Keratinocyte (primary cell): ENCODE measurements at regions not wholly inside any gene's neighbourhood (a gene's known extent, or its start where the extent isn't known, plus 50 kb on each side); places are given as distances from the start of the nearest gene placed in this dataset.

ENCODE experiments used
- DNase-seq: peaks from one replicate; pipeline ENCODE4 v3.0.0-alpha.2; 2011; ENCODE audit warnings: low read depth, missing footprints, low spot score
- FAIRE-seq: peaks from 2 replicates; lab custom pipeline; 2011; peaks lifted over from hg19 to GRCh38; lab: Jason Lieb, UNC
- H2AFZ ChIP-seq: 2 replicates; pipeline ENCODE4 v1.6.0; 2012; ENCODE audit warnings: low read length, control low read depth, inconsistent platforms; ENCODE audit not compliant: control insufficient read depth
- H3K27ac ChIP-seq: 2 replicates; pipeline ENCODE4 v1.5.1; 2011; ENCODE audit warnings: low read length; ENCODE audit not compliant: control insufficient read depth, insufficient read depth
- H3K27me3 ChIP-seq: 3 replicates; pipeline ENCODE4 v1.6.0; 2011; ENCODE audit warnings: low read length; ENCODE audit not compliant: control insufficient read depth, insufficient read depth; ENCODE audit errors: extremely low read depth
- H3K36me3 ChIP-seq, 2 experiments: 2 replicates in 1 of 2; 3 replicates in 1 of 2; pipeline ENCODE4 v1.5.1; 2011; ENCODE audit warnings: low read length in 2 of 2, mild to moderate bottlenecking in 1 of 2; ENCODE audit not compliant: control insufficient read depth in 2 of 2, insufficient read depth in 2 of 2; ENCODE audit errors: extremely low read depth in 1 of 2
- H3K4me1 ChIP-seq: 3 replicates; pipeline ENCODE4 v1.5.1; 2011; ENCODE audit warnings: low read length; ENCODE audit not compliant: control insufficient read depth, insufficient read depth; ENCODE audit errors: extremely low read depth
- H3K4me2 ChIP-seq: 3 replicates; pipeline ENCODE4 v1.6.0; 2011; ENCODE audit warnings: low read depth, low read length; ENCODE audit not compliant: control insufficient read depth, insufficient read depth; ENCODE audit errors: extremely low read depth
- H3K4me3 ChIP-seq, 3 experiments: fragments of 200-600 bp in 1 of 3; sonication (generic) in 1 of 3; 2 replicates in 2 of 3; 3 replicates in 1 of 3; pipeline ENCODE4 v1.5.1; 2011 to 2016; ENCODE audit warnings: low read length in 3 of 3, mild to moderate bottlenecking in 3 of 3, control low read depth in 2 of 3, inconsistent platforms in 1 of 3, low read depth in 1 of 3, mixed read lengths in 1 of 3, mixed run types in 1 of 3, moderate library complexity in 1 of 3; ENCODE audit not compliant: control insufficient read depth in 2 of 3, insufficient read depth in 2 of 3; ENCODE audit errors: extremely low read depth in 1 of 3
- H3K79me2 ChIP-seq: 2 replicates; pipeline ENCODE4 v1.6.0; 2012; ENCODE audit warnings: low read length; ENCODE audit not compliant: control insufficient read depth, insufficient read depth
- H3K9ac ChIP-seq: 3 replicates; pipeline ENCODE4 v1.6.0; 2011; ENCODE audit warnings: low read length; ENCODE audit not compliant: control insufficient read depth, insufficient read depth; ENCODE audit errors: extremely low read depth
- H3K9me1 ChIP-seq: 3 replicates; pipeline ENCODE4 v1.6.0; 2011; ENCODE audit warnings: low read length; ENCODE audit not compliant: control insufficient read depth, insufficient read depth; ENCODE audit errors: extremely low read depth
- H3K9me3 ChIP-seq: 2 replicates; pipeline ENCODE4 v1.5.1; 2012; ENCODE audit warnings: low read depth, low read length; ENCODE audit not compliant: control insufficient read depth
- H4K20me1 ChIP-seq: 3 replicates; pipeline ENCODE4 v1.6.0; 2011; ENCODE audit warnings: low read length; ENCODE audit not compliant: control insufficient read depth, insufficient read depth; ENCODE audit errors: extremely low read depth
- CTCF ChIP-seq, 3 experiments: IDR thresholded peaks in 1 of 3; conservative IDR thresholded peaks in 1 of 3; optimal IDR thresholded peaks in 1 of 3; 2 replicates in 2 of 3; 3 replicates in 1 of 3; pipeline versions ENCODE3 to v1.5.1; 2011; ENCODE audit warnings: low read length in 3 of 3, mild to moderate bottlenecking in 3 of 3, moderate library complexity in 2 of 3, control low read depth in 1 of 3, inconsistent platforms in 1 of 3; ENCODE audit not compliant: insufficient read depth in 2 of 3; ENCODE audit errors: extremely low read depth in 1 of 3
- EZH2 ChIP-seq: IDR thresholded peaks from one replicate; pipeline ENCODE4 v1.6.1; 2012; ENCODE audit warnings: inconsistent platforms, mild to moderate bottlenecking, low read length, moderate library complexity
- dilution Hi-C: fragments of 300-500 bp; cut with MboI; formaldehyde crosslinking; loops from one replicate; pipeline ENCODE4 v1.7.0; 2020; ENCODE audit warnings: low sequenced_read_pairs; ENCODE audit not compliant: extremely low pct_ligation_motif_present

GRCh38 chrX:95435198-95435597, 1249.4 kb upstream of the DIAPH2 start:
- Histone ChIP-seq H3K79me2 (no peaks in the 10 kb centered on the region), H3K36me3 (no peaks in the 10 kb centered on the region), H3K4me3 (no peak overlapping the region), H3K9me3 (no peaks in the 10 kb centered on the region), H3K27ac (no peak overlapping the region), H3K4me1 (no peaks in the 10 kb centered on the region), H4K20me1 (no peaks in the 10 kb centered on the region), H3K9ac (no peak overlapping the region), H2AFZ (no peak overlapping the region), H3K27me3 (no peaks in the 10 kb centered on the region), H3K9me1 (no peaks in the 10 kb centered on the region), H3K4me2 (no peak overlapping the region)
- dilution Hi-C loops = no loop called here
- FAIRE-seq (no peak), DNase-seq (no peak)
- TF ChIP-seq EZH2 = no peak
- no peak for TF ChIP-seq CTCF (optimal IDR thresholded peaks at IDR 0.05 in 1 of 3, IDR thresholded peaks at IDR 0.05 in 1 of 3, conservative IDR thresholded peaks at IDR 0.05 in 1 of 3; ENCODE audit: extremely low read depth in 1 of 3, insufficient read depth in 2 of 3, low read length in 3 of 3)

- Histone ChIP-seq H3K9ac (no peak overlapping the region), H3K4me2 (no peak overlapping the region), H4K20me1 (no peaks in the 10 kb centered on the region), H3K9me3 (no peaks in the 10 kb centered on the region), H3K27me3 (no peaks in the 10 kb centered on the region), H3K9me1 (no peaks in the 10 kb centered on the region), H3K27ac (no peak overlapping the region), H3K4me3 (no peak overlapping the region), H3K36me3 (no peaks in the 10 kb centered on the region), H2AFZ (no peak overlapping the region), H3K79me2 (no peaks in the 10 kb centered on the region), H3K4me1 (no peaks in the 10 kb centered on the region)
- TF ChIP-seq EZH2 = no peak
- no peak for TF ChIP-seq CTCF (optimal IDR thresholded peaks at IDR 0.05 in 1 of 3, IDR thresholded peaks at IDR 0.05 in 1 of 3, conservative IDR thresholded peaks at IDR 0.05 in 1 of 3; ENCODE audit: extremely low read depth in 1 of 3, insufficient read depth in 2 of 3, low read length in 3 of 3)
- DNase-seq (no peak), FAIRE-seq (no peak)
- dilution Hi-C loops = no loop called here
These were observed 1242.8 kb upstream of the DIAPH2 start for GRCh38 chrX:95441836-95442235.
